ENCODE measurements at regions not wholly inside any gene's neighbourhood (a gene's known extent, or its start where the extent isn't known, plus 50 kb on each side); places are given as distances from the start of the nearest gene placed in this dataset.
"Not testable (repeated sequence)": the region's sequence is repeated elsewhere in the genome, so short reads cannot be mapped to it uniquely, and the experiment has no call there.

- peak; percentile 69 for DNase-seq (ENCODE audit: extremely low read depth, low read depth)
- TF ChIP-seq, protein P1, sequence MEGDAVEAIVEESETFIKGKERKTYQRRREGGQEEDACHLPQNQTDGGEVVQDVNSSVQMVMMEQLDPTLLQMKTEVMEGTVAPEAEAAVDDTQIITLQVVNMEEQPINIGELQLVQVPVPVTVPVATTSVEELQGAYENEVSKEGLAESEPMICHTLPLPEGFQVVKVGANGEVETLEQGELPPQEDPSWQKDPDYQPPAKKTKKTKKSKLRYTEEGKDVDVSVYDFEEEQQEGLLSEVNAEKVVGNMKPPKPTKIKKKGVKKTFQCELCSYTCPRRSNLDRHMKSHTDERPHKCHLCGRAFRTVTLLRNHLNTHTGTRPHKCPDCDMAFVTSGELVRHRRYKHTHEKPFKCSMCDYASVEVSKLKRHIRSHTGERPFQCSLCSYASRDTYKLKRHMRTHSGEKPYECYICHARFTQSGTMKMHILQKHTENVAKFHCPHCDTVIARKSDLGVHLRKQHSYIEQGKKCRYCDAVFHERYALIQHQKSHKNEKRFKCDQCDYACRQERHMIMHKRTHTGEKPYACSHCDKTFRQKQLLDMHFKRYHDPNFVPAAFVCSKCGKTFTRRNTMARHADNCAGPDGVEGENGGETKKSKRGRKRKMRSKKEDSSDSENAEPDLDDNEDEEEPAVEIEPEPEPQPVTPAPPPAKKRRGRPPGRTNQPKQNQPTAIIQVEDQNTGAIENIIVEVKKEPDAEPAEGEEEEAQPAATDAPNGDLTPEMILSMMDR (IDR thresholded peaks at IDR 0.05; ENCODE audit: low read depth, low read length): no peak
Observed at GRCh38 chr15:36177590-36178302, 401.7 kb upstream of the CDIN1 start.

DNA sequence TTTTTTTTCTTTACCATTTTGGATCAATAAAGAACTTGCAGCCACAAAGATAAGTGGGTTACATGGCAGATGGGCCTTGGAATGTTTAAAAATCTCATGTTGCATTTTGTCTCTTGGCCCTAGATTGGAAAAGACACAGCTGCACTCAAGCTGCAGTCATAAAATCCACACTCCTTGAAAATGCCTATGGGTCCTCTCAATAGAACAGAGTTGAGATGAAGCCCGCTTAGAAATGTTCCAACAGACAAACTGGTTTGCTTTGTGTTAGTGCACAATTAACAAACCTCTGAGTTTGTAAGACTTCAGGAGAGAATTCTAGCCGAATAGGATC lies 401.2 kb upstream of the CDIN1 start:
- DNase-seq (ENCODE audit: extremely low read depth, low read depth): no peak
- TF ChIP-seq, protein P1 (IDR thresholded peaks at IDR 0.05; ENCODE audit: low read depth, low read length): no peak

DNA sequence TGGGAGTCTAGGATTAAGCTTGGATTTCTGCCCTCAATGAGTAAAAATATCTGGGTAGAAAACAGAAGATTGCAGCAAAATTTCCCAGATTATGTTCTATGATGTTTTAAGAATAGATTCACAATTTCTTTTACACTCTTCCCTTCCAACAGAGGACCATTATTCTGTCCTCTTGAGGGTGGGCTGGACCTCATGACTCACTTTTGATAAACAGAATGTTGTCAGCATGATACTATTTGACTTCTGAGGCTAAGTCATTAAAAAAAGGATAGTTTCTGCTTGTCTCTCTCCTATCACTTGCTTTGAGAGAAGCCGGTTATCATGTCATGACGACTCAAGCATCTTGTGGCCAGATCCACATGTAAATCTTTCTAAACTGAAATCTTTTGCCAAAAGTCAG lies 396.2 kb upstream of the CDIN1 start:
- no peak for DNase-seq (ENCODE audit: extremely low read depth, low read depth)
- TF ChIP-seq, protein P1 (IDR thresholded peaks at IDR 0.05; ENCODE audit: low read depth, low read length): no peak

DNA sequence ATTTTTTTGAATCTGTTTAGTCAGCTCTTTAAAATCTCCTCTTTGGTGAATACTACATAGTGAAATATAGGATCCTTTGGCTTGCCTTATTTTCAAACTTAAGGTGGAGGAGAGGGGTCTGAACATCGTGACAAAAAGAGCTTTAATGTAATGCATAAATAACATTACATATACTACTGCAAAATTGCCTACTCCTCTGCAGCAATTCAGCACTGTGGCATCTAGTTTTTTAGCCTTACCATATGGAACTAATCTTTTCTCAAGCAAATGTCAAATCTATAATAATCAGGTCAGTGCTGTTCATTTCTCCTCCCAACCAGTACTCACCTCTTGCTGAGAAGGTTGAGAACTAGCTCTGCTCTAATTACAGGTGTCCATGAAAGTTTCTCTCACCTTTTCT lies 394.0 kb upstream of the CDIN1 start:
- DNase-seq (ENCODE audit: extremely low read depth, low read depth): no peak
- TF ChIP-seq, protein P1 (IDR thresholded peaks at IDR 0.05; ENCODE audit: low read depth, low read length): no peak

- TF ChIP-seq, protein P1 (IDR thresholded peaks at IDR 0.05; ENCODE audit: low read depth, low read length): no peak
- no peak for DNase-seq (ENCODE audit: extremely low read depth, low read depth)
Observed at GRCh38 chr15:36185845-36186244, 393.6 kb upstream of the CDIN1 start.

- DNase-seq (ENCODE audit: extremely low read depth, low read depth): no peak
- TF ChIP-seq, protein P1 (IDR thresholded peaks at IDR 0.05; ENCODE audit: low read depth, low read length): no peak
Observed at GRCh38 chr15:36186376-36186775, 393.1 kb upstream of the CDIN1 start.

DNA sequence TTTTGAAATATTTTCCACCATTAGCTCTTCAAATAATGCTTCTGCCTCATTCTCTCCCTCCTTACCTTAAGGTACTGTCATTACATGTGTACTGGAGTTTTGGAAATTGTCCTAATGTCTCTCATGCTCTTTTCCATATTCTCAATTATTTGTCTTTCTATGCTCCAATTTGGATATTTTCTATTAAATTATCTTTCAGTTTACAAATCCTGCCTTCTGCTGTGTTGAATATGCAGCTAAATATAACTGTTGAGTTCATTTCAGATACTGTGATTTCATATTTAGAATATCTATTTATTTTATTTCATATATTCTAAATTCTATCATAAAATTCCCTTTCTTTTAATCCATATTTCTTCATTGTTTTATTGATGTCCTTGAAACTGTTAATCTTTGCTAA lies 388.0 kb upstream of the CDIN1 start:
- DNase-seq (ENCODE audit: extremely low read depth, low read depth): no peak

DNA sequence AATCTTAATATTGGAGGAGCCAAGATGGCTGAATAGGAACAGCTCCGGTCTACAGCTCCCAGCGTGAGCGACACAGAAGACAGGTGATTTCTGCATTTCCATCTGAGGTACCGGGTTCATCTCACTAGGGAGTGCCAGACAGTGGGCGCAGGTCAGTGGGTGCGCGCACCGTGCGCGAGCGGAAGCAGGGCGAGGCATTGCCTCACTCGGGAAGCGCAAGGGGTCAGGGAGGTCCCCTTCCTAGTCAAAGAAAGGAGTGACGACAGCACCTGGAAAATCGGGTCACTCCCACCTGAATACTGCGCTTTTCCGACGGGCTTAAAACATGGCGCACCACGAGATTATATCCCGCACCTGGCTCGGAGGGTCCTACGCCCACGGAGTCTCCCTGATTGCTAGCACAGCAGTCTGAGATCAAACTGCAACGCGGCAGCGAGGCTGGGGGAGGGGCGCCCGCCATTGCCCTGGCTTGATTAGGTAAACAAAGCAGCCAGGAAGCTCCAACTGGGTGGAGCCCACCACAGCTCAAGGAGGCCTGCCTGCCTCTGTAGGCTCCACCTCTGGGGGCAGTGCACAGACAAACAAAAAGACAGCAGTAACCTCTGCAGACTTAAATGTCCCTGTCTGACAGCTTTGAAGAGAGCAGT lies 383.9 kb upstream of the CDIN1 start:
- not testable (repeated sequence) for DNase-seq (ENCODE audit: extremely low read depth, low read depth)

More for the DNA sequence above, 388.0 kb upstream of the CDIN1 start:
- TF ChIP-seq, protein P1 (IDR thresholded peaks at IDR 0.05; ENCODE audit: low read depth, low read length): no peak
